Mucosa of descending colon (tissue), 3 donors: ENCODE measurements at regions not wholly inside any gene's neighbourhood (a gene's known extent, or its start where the extent isn't known, plus 50 kb on each side); places are given as distances from the start of the nearest gene placed in this dataset.

Experiments
- ATAC-seq: fragments of 200-7000 bp; cut with Tn5 transposase; one replicate; pipeline ENCODE4 v1.9.1; 2020; ENCODE audit warnings: mild to moderate bottlenecking, moderate library complexity
- DNase-seq, 3 donors: peaks; one replicate each; pipeline ENCODE4 v3.0.0-alpha.2; 2020
- H3K36me3 ChIP-seq: fragments of 200-600 bp; one replicate; pipeline ENCODE4 v1.8.0; 2021; ENCODE audit warnings: low read depth, mild to moderate bottlenecking
- H3K4me1 ChIP-seq: fragments of 200-600 bp; one replicate; pipeline ENCODE4 v1.8.0; 2021; ENCODE audit warnings: low read depth, mild to moderate bottlenecking
- H3K4me3 ChIP-seq: fragments of 200-600 bp; one replicate; pipeline ENCODE4 v1.8.0; 2021; ENCODE audit warnings: mild to moderate bottlenecking
- H3K9me3 ChIP-seq: fragments of 200-600 bp; one replicate; pipeline ENCODE4 v1.8.0; 2021; ENCODE audit warnings: mild to moderate bottlenecking
- CTCF ChIP-seq: fragments of 200-600 bp; IDR thresholded peaks from one replicate; pipeline ENCODE4 v1.8.0; 2022; ENCODE audit warnings: antibody characterized with exemption, mild to moderate bottlenecking
- intact Hi-C, 2 donors: fragments of 100-400 bp; cut with DNase I in 1 of 2; cut with micrococcal nuclease in 1 of 2; formaldehyde crosslinking; loops; one replicate each; pipeline versions ENCODE4 v1.11.0 to v1.11.1; 2022; cut with DNase I, micrococcal nuclease
- donor health status: DM: no; HTN: no; CAD: no; lungs with moderate emphysema.
- donor health status: DM: no; HTN: no; CAD: no.
- donor health status: DM: no; HTN: yes; CAD: no.

- H3K4me1 ChIP-seq = no peaks in the 10 kb centered on the region
- intact Hi-C loops = no loop called here
- no peak for ATAC-seq
- H3K4me3 ChIP-seq = no peak overlapping the region
- no peaks in the 10 kb centered on the region for H3K36me3 ChIP-seq
- DNase-seq = no peak
- no peaks in the 10 kb centered on the region for H3K9me3 ChIP-seq
- no peak for TF ChIP-seq CTCF
Measured at GRCh38 chr1:48121955-48122354, 100.6 kb upstream of the SLC5A9 start.

GRCh38 chr1:48120621-48121020, 101.9 kb upstream of the SLC5A9 start:
- DNase-seq (no peak), ATAC-seq (no peak)
- no peaks in the 10 kb centered on the region for H3K9me3 ChIP-seq
- TF ChIP-seq CTCF = no peak
- no peaks in the 10 kb centered on the region for H3K4me1 ChIP-seq
- intact Hi-C loops = no loop called here
- no peak overlapping the region for H3K4me3 ChIP-seq
- H3K36me3 ChIP-seq = no peaks in the 10 kb centered on the region

- ATAC-seq = peak; percentile 36
- no peak for TF ChIP-seq CTCF
- intact Hi-C loops = no loop called here
- DNase-seq = no peak
- H3K9me3 ChIP-seq = no peaks in the 10 kb centered on the region
- no peaks in the 10 kb centered on the region for H3K4me1 ChIP-seq
- H3K4me3 ChIP-seq = no peak overlapping the region
- H3K36me3 ChIP-seq = no peaks in the 10 kb centered on the region
Measured at GRCh38 chr1:48115835-48116234, 106.7 kb upstream of the SLC5A9 start.

GRCh38 chr1:48114596-48115382, 107.7 kb upstream of the SLC5A9 start:
- Histone ChIP-seq H3K36me3 (no peaks in the 10 kb centered on the region), H3K4me3 (no peak overlapping the region), H3K4me1 (no peaks in the 10 kb centered on the region), H3K9me3 (no peaks in the 10 kb centered on the region)
- no peak for TF ChIP-seq CTCF
- no peak for DNase-seq
- intact Hi-C loops = no loop called here
- ATAC-seq = no peak

- intact Hi-C loops = loop anchor here (5.0 to 10.0 kb wide), 2 partner anchors 93 to 95 kb away; no protein-coding TSS in a partner anchor
- Histone ChIP-seq H3K9me3 (no peaks in the 10 kb centered on the region), H3K36me3 (no peaks in the 10 kb centered on the region), H3K4me1 (no peaks in the 10 kb centered on the region), H3K4me3 (no peak overlapping the region)
- ATAC-seq = peak; percentile 57
- peak in 1 of 3 donors; percentile 77 for DNase-seq
- TF ChIP-seq CTCF = peak; percentile 56
Measured at GRCh38 chr1:48109390-48110013, 112.3 kb upstream of the TRABD2B start.
